GM12892 (cell line): ENCODE measurements at regions not wholly inside any gene's neighbourhood (a gene's known extent, or its start where the extent isn't known, plus 50 kb on each side); places are given as distances from the start of the nearest gene placed in this dataset.

Experiments used
- POLR2A ChIP-seq: IDR thresholded peaks from 2 replicates; pipeline ENCODE4 v1.6.1; 2011; ENCODE audit warnings: low read depth, low read length, control low read depth
- POLR2AphosphoS5 ChIP-seq: IDR thresholded peaks from 2 replicates; pipeline ENCODE4 v1.6.1; 2011; ENCODE audit warnings: low read depth, low read length, control low read depth
- TAF1 ChIP-seq: IDR thresholded peaks from 2 replicates; pipeline ENCODE4 v1.6.1; 2011; ENCODE audit warnings: low read depth, mild to moderate bottlenecking, control low read depth, low read length, borderline replicate concordance

GRCh38 chr16:31694461-31694860 lies 166.8 kb downstream of the AHSP start:
- no peak for TF ChIP-seq POLR2A
- TF ChIP-seq TAF1 = no peak
- no peak for TF ChIP-seq POLR2AphosphoS5
